GM18507 (cell line): ENCODE measurements at regions not wholly inside any gene's neighbourhood (a gene's known extent, or its start where the extent isn't known, plus 50 kb on each side); places are given as distances from the start of the nearest gene placed in this dataset.

Experiments
- DNase-seq: peaks from one replicate; pipeline ENCODE4 v3.0.0; 2011; ENCODE audit warnings: low read depth; ENCODE audit not compliant: insufficient read length; ENCODE audit errors: extremely low spot score
- FAIRE-seq: peaks from 2 replicates; lab custom pipeline; 2011; peaks lifted over from hg19 to GRCh38; lab: Jason Lieb, UNC

GRCh38 chr4:145301386-145302080 lies 121.1 kb upstream of the OTUD4 start:
- FAIRE-seq: no peak
- no peak for DNase-seq

GRCh38 chr4:145299380-145300076 lies 119.1 kb upstream of the OTUD4 start:
- peak; percentile 61 for FAIRE-seq
- DNase-seq: peak; percentile 26

GRCh38 chr4:145298885-145299284 lies 118.5 kb upstream of the OTUD4 start:
- FAIRE-seq (no peak), DNase-seq (no peak)

- DNase-seq (no peak), FAIRE-seq (no peak)
Observed at GRCh38 chr4:145297556-145297955, 117.2 kb upstream of the OTUD4 start.

GRCh38 chr4:145295547-145295946 lies 115.2 kb upstream of the OTUD4 start:
- no peak for FAIRE-seq
- no peak for DNase-seq

- no peak for DNase-seq
- FAIRE-seq: no peak
Observed at GRCh38 chr4:145295122-145295521, 114.7 kb upstream of the OTUD4 start.

- FAIRE-seq (no peak), DNase-seq (no peak)
Observed at GRCh38 chr4:145293658-145294057, 113.3 kb upstream of the OTUD4 start.

GRCh38 chr4:145290955-145291354 lies 110.6 kb upstream of the OTUD4 start:
- DNase-seq: no peak
- FAIRE-seq: no peak

- FAIRE-seq (no peak), DNase-seq (no peak)
Observed at GRCh38 chr4:145289403-145290076, 109.2 kb upstream of the OTUD4 start.

GRCh38 chr4:145287351-145287750 lies 107.0 kb upstream of the OTUD4 start:
- no peak for FAIRE-seq
- no peak for DNase-seq

- FAIRE-seq: no peak
- DNase-seq: no peak
Observed at GRCh38 chr4:145285928-145286327, 105.5 kb upstream of the OTUD4 start.

- no peak for FAIRE-seq
Observed at GRCh38 chr4:145283909-145284308, 103.5 kb upstream of the OTUD4 start.

GRCh38 chr4:145281951-145282350 lies 101.6 kb upstream of the OTUD4 start:
- DNase-seq (no peak), FAIRE-seq (no peak)

More at GRCh38 chr4:145283909-145284308, 103.5 kb upstream of the OTUD4 start:
- DNase-seq: no peak

GRCh38 chr4:145281224-145281623 lies 100.8 kb upstream of the OTUD4 start:
- DNase-seq: no peak
- FAIRE-seq: no peak

GRCh38 chr4:145280541-145280940 lies 100.2 kb upstream of the OTUD4 start:
- DNase-seq: no peak

GRCh38 chr4:145279122-145279960 lies 99.0 kb upstream of the OTUD4 start:
- no peak for FAIRE-seq
- no peak for DNase-seq

More at GRCh38 chr4:145280541-145280940, 100.2 kb upstream of the OTUD4 start:
- no peak for FAIRE-seq

- FAIRE-seq: no peak
- no peak for DNase-seq
Observed at GRCh38 chr4:145278341-145279121, 98.1 kb upstream of the OTUD4 start.

- DNase-seq: no peak
- FAIRE-seq: no peak
Observed at GRCh38 chr4:145277011-145277410, 96.6 kb upstream of the OTUD4 start.

- no peak for FAIRE-seq
- DNase-seq: no peak
Observed at GRCh38 chr4:145276050-145276449, 95.7 kb upstream of the OTUD4 start.
